Stimulated activated CD8-positive, alpha-beta memory T cell treated with anti-CD3 and anti-CD28 coated beads, Interleukin-12 subunit alpha, Interleukin-12 subunit beta, amount 100 ng/mL, for 24 hours (primary cell): ENCODE measurements at regions not wholly inside any gene's neighbourhood (a gene's known extent, or its start where the extent isn't known, plus 50 kb on each side); places are given as distances from the start of the nearest gene placed in this dataset.
A peak's percentile ranks its signal among the peaks of the same experiment; 100 is the strongest.

ENCODE experiments used
- DNase-seq: peaks from one replicate; pipeline ENCODE4 v3.0.0-alpha.2; 2020; ENCODE audit errors: extremely low read depth

- DNase-seq: no peak
Observed at GRCh38 chr6:151701911-151702562, 105.4 kb upstream of the ESR1 start.

- no peak for DNase-seq
Observed at GRCh38 chr6:151702851-151703658, 104.4 kb upstream of the ESR1 start.

- no peak for DNase-seq
Observed at GRCh38 chr6:151704383-151704782, 103.1 kb upstream of the ESR1 start.

GRCh38 chr6:151705993-151706733 lies 101.3 kb upstream of the ESR1 start:
- no peak for DNase-seq

GRCh38 chr6:151709329-151709728 lies 98.2 kb upstream of the ESR1 start:
- no peak for DNase-seq

- DNase-seq: no peak
Observed at GRCh38 chr6:151716526-151716932, 91.0 kb upstream of the ESR1 start.

- no peak for DNase-seq
Observed at GRCh38 chr6:151719070-151719469, 88.4 kb upstream of the ESR1 start.

GRCh38 chr6:151721146-151721545 lies 86.3 kb upstream of the ESR1 start:
- DNase-seq: no peak

- DNase-seq: no peak
Observed at GRCh38 chr6:151721671-151722070, 85.8 kb upstream of the ESR1 start.

GRCh38 chr6:151722342-151722741 lies 85.1 kb upstream of the ESR1 start:
- no peak for DNase-seq

GRCh38 chr6:151723152-151723551 lies 84.3 kb upstream of the ESR1 start:
- peak; percentile 15 for DNase-seq

- no peak for DNase-seq
Observed at GRCh38 chr6:151729829-151730495, 77.5 kb upstream of the ESR1 start.

GRCh38 chr6:151730496-151730870 lies 77.0 kb upstream of the ESR1 start:
- DNase-seq: no peak

- no peak for DNase-seq
Observed at GRCh38 chr6:151731313-151731712, 76.2 kb upstream of the ESR1 start.

- DNase-seq: no peak
Observed at GRCh38 chr6:151733680-151734320, 73.7 kb upstream of the ESR1 start.

GRCh38 chr6:151738267-151738666 lies 69.2 kb upstream of the ESR1 start:
- DNase-seq: no peak

- no peak for DNase-seq
Observed at GRCh38 chr6:151738960-151739359, 68.5 kb upstream of the ESR1 start.

- no peak for DNase-seq
Observed at GRCh38 chr6:151740820-151741219, 66.7 kb upstream of the ESR1 start.

GRCh38 chr6:151747896-151748295 lies 59.6 kb upstream of the ESR1 start:
- no peak for DNase-seq

GRCh38 chr6:151749341-151749740 lies 58.1 kb upstream of the ESR1 start:
- no peak for DNase-seq

GRCh38 chr6:151753581-151753980 lies 53.9 kb upstream of the ESR1 start:
- DNase-seq: no peak

GRCh38 chr6:151757506-151757955 lies 50.0 kb upstream of the ESR1 start:
- DNase-seq: no peak
